Stimulated activated CD8-positive, alpha-beta memory T cell treated with anti-CD3 and anti-CD28 coated beads, Interleukin-7, amount 100 ng/mL, for 48 hours (primary cell): ENCODE measurements at regions not wholly inside any gene's neighbourhood (a gene's known extent, or its start where the extent isn't known, plus 50 kb on each side); places are given as distances from the start of the nearest gene placed in this dataset.

Source experiments
- DNase-seq, 2 donors: peaks; one replicate each; pipeline ENCODE4 v3.0.0-alpha.2; 2020; ENCODE audit warnings: low read depth in 1 of 2; ENCODE audit errors: extremely low read depth in 1 of 2

- DNase-seq = no peak
Measured at GRCh38 chr6:141347906-141348492, 784.7 kb upstream of the GJE1 start.

GRCh38 chr6:141347086-141347485 lies 785.6 kb upstream of the GJE1 start:
- DNase-seq = no peak

- no peak for DNase-seq
Measured at GRCh38 chr6:141346535-141346934, 786.2 kb upstream of the GJE1 start.

DNA sequence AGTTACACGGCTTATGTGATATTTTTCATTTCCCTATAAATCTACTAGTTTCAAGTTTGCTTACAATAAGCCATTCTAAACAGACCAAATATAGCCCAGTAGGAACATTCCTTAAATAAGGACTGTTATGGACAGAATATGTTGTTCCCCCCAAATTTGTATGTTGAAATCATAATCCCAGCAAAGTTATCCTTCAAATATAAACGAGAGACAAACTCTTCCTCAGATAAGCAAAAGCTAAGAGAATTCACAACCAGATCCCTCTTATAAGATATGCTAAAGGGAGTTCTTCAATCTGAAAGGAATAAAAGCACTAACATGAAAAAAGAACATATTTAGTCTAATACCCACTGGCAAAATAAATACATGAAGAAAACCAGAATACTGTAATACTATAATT lies 795.5 kb upstream of the GJE1 start:
- no peak for DNase-seq

GRCh38 chr6:141335477-141336273 lies 797.0 kb upstream of the GJE1 start:
- no peak for DNase-seq

DNA sequence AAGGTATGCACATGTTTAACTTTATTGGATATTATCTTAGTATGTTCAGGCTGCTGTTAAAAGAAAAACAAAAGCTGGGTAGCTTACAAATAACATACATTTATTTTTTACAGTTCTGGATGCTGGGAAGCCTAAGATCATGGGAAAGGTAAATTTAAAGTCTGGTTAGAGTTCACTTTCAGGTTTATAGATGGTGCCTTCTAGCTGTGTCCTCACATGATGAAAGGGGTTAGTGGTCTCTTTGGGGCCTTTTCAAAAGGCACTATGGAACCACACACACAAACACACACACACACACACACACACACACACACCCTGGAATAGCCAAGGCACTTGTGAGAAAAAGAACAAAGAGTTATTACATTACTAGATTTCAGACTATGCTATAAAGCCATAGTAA lies 805.8 kb upstream of the GJE1 start:
- no peak for DNase-seq

DNA sequence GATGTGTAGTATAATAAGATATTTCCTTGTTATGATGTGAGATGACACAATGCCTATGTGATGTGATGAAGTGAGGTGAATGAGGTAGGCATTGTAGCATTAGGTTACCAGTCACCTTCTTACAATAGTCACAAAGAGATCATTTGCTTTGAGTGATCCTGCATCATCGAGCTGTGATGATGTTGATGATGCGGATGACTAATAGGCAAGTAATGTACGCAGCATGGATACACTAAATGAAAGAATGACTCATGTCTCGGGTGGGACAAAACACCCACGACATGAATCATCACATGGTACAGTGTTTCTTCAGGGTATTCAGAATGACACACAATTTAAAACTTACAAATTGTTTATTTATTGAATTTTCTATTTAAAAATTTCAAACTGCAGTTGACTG lies 806.3 kb upstream of the GJE1 start:
- DNase-seq = peak; percentile 11 to 58

DNA sequence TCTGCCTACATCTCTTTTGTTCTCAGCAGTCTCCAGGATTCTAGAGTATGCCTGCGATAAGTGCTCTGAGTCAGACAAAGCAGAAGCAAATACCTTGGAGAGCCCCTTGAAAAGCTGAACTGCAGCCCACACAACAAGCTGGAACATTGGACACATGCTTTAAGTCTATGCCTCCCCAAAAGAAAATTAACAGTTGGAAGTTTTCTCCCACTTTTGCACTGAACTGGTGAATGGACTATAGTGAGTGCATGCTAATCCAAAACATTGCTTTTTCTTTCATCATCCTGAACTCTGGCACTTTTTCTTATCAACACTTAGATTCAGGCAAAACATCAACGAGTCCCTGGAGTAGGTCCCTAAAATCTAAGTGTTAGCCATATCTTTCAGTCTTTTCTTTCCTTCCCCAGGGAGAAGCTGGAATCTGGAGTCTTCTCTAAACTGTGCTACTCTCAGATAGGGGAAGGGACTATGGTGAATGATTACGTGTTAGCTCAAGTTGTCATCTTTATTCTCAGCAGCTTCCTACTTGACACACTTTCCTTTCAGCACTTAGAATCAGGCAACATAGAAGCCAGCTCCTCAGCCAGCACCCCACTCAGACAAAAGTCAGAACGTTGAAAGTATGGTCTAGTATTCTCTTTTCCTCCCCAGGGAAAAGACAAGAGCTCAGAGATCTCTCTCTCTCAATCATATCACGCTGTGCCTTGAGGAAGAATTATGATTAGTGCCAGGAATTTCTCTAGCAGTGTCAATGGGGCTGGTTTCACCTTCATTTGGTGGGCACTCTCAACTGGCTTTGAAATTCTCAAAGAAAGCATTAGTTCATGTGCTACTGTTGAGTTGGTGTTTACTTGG lies 811.0 kb upstream of the GJE1 start:
- no peak for DNase-seq

DNA sequence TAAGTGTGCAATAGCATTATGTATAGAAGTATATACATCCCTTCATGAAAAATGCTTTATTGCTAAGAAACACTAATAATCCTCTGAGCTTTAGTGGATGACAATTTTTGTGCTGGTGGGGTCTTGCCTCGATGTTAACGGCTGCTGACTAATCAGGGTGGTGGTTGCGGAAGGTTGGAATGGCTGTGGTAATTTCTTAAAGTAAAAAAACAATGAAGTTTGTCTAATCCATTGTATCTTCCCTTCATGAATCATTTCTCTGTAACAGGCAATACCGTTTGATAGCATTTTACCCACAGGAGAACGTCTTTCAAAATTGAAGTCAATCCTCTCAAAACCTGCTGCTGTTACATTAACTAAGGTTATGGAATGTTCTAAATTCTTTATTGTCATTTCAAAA lies 816.5 kb upstream of the GJE1 start:
- no peak for DNase-seq

GRCh38 chr6:141313986-141314385 lies 818.7 kb upstream of the GJE1 start:
- DNase-seq = no peak

DNA sequence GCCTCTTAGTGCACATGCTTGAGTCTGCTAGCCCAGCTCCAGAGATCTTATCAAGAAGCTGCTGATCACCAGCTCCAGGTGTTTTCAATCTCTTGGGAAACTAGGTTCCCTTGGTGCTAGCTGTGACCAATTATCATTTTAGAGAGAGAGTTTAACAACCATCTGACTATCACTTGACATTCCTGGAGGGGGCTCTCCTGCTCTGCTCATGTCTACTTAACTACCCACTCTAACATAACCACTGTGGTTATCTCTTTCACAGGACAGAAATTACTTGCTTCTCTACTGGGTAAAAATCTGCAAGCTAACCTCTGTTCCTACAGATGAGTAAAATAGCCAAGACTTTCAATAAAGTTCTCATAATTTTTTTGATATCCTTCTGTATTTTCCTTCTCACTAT lies 823.4 kb upstream of the GJE1 start:
- DNase-seq = no peak

GRCh38 chr6:141307309-141307998 lies 825.3 kb upstream of the GJE1 start:
- no peak for DNase-seq

DNA sequence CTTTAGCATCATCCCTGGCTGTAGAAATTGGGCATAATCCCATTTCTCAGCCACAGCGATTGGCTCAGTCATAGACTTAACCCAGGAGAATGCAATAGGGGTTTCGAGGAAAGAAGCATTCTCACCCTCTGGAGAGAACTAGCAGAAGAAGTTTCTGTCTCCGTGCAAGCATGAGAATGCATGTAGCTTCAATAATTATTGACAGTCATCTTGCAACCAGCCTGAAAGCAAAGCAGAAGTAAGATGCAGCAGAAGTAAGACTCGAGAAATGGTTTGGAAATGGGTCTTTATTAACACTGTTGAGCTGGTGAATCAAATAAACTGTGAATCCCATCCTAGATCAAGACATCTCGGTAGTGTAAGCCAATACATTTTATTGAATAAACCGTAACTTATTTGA lies 828.8 kb upstream of the GJE1 start:
- DNase-seq = no peak

DNA sequence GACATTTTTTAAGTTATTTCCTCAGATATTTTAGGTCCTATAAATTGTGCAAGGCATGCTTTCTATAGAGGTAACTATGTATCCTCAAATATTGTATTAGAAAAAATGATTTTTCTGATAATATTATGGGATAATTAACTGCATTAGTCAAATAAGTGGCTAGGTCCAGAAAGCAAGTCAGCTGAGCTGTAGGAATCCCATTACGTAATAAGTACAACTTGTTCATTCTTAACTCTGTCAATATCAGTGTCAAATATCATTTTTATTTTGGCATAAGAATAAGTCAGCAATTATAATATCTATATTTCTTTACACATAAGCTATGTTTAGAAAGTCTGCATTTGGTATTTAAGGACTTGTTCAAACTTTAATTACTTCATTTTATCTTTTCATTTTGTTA lies 830.9 kb upstream of the GJE1 start:
- no peak for DNase-seq

GRCh38 chr6:141290941-141291721 lies 841.6 kb upstream of the GJE1 start:
- DNase-seq = no peak

DNA sequence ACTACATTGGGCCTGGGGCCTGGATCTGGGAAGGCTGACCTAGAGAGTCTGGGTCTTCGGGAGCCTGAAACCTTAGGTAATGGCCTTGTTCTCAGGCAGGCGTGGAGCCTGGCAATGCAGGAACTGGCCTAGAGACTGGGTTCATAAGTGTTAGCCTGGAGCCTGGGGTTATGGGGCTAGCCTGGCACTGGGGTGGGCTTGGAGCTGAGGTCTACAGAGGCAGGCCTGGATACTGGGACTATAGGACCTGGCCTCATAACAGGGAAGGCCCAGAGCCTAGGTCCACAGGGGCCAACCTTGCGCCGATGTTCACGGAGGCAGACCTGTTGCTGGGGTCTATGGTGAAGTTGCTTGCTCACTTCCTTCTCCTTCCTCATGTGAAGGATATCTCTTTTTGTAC lies 843.8 kb upstream of the GJE1 start:
- no peak for DNase-seq

DNA sequence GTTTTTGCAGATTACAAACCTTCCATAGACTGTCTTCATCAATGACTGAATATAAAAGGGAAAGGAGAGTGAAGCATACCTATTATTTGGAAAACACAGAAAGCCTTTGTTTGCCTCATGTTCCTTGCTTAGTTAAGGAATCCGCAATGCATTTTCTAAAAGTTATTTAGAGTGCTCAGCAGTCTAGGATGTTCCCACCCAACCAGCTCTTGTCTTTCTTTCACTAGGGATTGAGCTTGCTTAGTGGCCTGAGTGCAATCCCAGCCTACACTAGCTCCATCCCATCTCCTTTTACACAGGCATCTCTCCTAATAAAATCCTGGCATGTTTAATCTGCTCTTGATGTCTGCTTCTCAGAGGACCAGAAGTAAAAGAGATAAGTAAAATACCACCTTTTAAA lies 850.5 kb upstream of the GJE1 start:
- no peak for DNase-seq

DNA sequence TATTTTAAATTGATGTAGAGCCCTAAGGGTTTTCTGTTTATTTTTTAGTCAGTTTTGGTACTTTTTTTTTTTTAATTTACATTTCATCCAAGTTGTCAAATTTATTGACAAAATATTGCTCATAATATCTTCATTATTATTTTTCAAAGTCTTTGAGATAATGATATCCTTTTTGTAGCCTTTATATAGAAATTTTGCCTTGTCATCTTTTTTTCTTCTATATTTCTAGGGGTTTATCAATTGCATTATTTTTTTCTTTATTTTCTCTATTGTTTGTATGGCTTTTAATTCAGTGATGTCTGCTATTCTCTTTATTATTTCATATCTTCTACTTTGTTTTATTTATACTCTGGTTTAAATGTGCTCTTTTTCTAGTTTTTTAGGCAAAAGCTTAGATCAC lies 863.0 kb upstream of the GJE1 start:
- no peak for DNase-seq

DNA sequence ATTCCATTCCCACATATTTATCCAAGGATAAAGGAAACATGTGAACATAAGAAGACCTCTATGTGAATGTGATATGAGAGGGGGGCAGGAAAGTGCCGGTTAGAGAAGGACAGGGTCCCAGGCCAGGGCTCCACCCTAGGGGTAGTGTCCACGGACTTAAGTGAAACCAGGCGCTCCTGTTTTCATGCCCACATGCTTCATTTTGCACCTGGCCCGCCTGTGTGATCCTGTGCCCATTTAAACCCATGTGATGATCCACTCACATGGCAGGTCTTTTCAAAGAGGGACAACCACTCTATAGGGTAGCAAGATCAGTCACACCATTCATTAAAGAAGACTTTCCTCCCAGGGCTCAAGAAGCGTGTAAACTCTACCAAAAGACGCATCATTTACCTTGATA lies 865.3 kb upstream of the GJE1 start:
- no peak for DNase-seq

DNA sequence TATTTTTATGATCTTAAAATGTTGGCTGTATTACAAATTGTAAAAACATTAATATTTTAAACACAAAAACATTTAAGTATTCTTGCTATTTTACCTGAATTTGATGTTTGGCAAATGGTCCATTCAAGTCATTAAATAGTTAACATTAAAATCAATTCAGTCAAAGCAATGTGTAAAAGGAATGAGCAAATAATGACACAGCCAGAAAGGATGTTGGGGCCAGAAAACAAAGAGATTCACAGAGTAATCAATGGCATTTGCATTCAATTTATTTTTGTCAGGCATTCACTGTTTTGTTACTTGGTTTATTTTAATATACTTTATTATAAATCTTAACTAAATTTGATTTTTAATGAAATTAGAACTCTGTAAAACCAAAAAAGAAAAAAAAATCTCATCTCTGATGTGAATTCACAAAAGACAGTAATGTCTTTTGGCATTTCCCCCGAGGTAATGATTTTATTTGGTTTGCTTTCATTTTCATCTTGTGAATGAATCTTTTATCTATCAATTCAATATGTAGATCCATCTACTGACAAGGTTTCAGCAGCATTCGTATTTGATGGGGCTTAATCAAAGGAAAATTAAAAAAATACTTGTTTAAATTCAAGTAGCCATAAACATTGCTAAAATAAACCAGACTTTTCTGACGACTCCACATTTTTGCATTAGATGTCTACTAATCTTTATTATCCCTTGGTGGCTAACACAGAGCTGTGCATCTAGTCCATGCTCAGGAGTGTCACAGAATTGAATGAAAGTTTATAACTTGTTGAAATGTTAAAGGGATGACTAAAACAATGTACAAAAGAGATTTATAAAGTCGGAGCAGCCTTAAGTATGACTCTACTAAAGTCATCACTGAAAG lies 866.7 kb upstream of the GJE1 start:
- DNase-seq = no peak
